Bronchial epithelial cell (primary cell): ENCODE measurements at regions not wholly inside any gene's neighbourhood (a gene's known extent, or its start where the extent isn't known, plus 50 kb on each side); places are given as distances from the start of the nearest gene placed in this dataset.

ENCODE experiments used
- DNase-seq: peaks from one replicate; pipeline ENCODE4 v3.0.0-alpha.2; 2010; ENCODE audit warnings: low read depth
- FAIRE-seq: peaks from 2 replicates; lab custom pipeline; 2011; peaks lifted over from hg19 to GRCh38; lab: Jason Lieb, UNC
- H3K27me3 ChIP-seq: 2 replicates; pipeline ENCODE4 v1.5.1; 2011; ENCODE audit warnings: low read length; ENCODE audit not compliant: control insufficient read depth, insufficient read depth
- H3K36me3 ChIP-seq: 2 replicates; pipeline ENCODE4 v1.5.1; 2011; ENCODE audit warnings: low read length; ENCODE audit not compliant: control insufficient read depth, insufficient read depth
- H3K4me3 ChIP-seq: 2 replicates; pipeline ENCODE4 v1.5.1; 2011; ENCODE audit warnings: mild to moderate bottlenecking, low read depth, low read length, control low read depth
- CTCF ChIP-seq: IDR thresholded peaks from 2 replicates; pipeline ENCODE4 v1.5.1; 2011; ENCODE audit warnings: mild to moderate bottlenecking, moderate library complexity, low read length, control low read depth, inconsistent platforms; ENCODE audit not compliant: insufficient read depth, severe bottlenecking

GRCh38 chr13:80718970-80719369, 378.0 kb upstream of the SPRY2 start:
- no peak for DNase-seq
- no peaks in the 10 kb centered on the region for H3K36me3 ChIP-seq
- TF ChIP-seq CTCF: no peak
- no peak for FAIRE-seq
- no peaks in the 10 kb centered on the region for H3K27me3 ChIP-seq
- no peak overlapping the region for H3K4me3 ChIP-seq

GRCh38 chr13:80717776-80718175, 376.9 kb upstream of the SPRY2 start:
- Histone ChIP-seq H3K27me3 (no peaks in the 10 kb centered on the region), H3K4me3 (no peak overlapping the region), H3K36me3 (no peaks in the 10 kb centered on the region)
- FAIRE-seq: no peak
- no peak for TF ChIP-seq CTCF
- DNase-seq: no peak

- Histone ChIP-seq H3K4me3 (no peak overlapping the region), H3K27me3 (no peaks in the 10 kb centered on the region), H3K36me3 (no peaks in the 10 kb centered on the region)
- TF ChIP-seq CTCF: no peak
- DNase-seq (peak; percentile 7), FAIRE-seq (no peak)
These were observed 375.7 kb upstream of the SPRY2 start for GRCh38 chr13:80716610-80717081.

GRCh38 chr13:80712026-80712425, 371.1 kb upstream of the SPRY2 start:
- Histone ChIP-seq H3K36me3 (no peaks in the 10 kb centered on the region), H3K27me3 (no peaks in the 10 kb centered on the region), H3K4me3 (no peak overlapping the region)
- DNase-seq (peak; percentile 50), FAIRE-seq (no peak)
- TF ChIP-seq CTCF: no peak

- no peak for FAIRE-seq
- TF ChIP-seq CTCF: no peak
- no peak overlapping the region for H3K4me3 ChIP-seq
- DNase-seq: no peak
- no peaks in the 10 kb centered on the region for H3K36me3 ChIP-seq
- no peaks in the 10 kb centered on the region for H3K27me3 ChIP-seq
These were observed 367.9 kb upstream of the SPRY2 start for GRCh38 chr13:80708791-80709190.
